DND-41 (cell line): ENCODE measurements at regions not wholly inside any gene's neighbourhood (a gene's known extent, or its start where the extent isn't known, plus 50 kb on each side); places are given as distances from the start of the nearest gene placed in this dataset.

Source experiments
- ATAC-seq: fragments of 200-7000 bp; cut with Tn5 transposase; 3 replicates; pipeline ENCODE4 v1.9.1; 2021; ENCODE audit warnings: low read depth; ENCODE audit not compliant: insufficient read depth
- DNase-seq: peaks from one replicate; pipeline ENCODE4 v3.0.0-alpha.2; 2020
- H2AFZ ChIP-seq: 2 replicates; pipeline ENCODE4 v1.6.0; 2012; ENCODE audit warnings: low read depth, low read length
- H3K27ac ChIP-seq: 2 replicates; pipeline ENCODE4 v1.5.1; 2012; ENCODE audit warnings: low read length, inconsistent platforms
- H3K27me3 ChIP-seq: fragments of 200-600 bp; sonication (generic); 2 replicates; pipeline ENCODE4 v1.6.0; 2012; ENCODE audit warnings: low read length, mild to moderate bottlenecking, inconsistent platforms; ENCODE audit not compliant: insufficient read depth, poor library complexity
- H3K36me3 ChIP-seq: 2 replicates; pipeline ENCODE4 v1.5.1; 2012; ENCODE audit warnings: low read length, inconsistent platforms; ENCODE audit not compliant: insufficient read depth
- H3K4me1 ChIP-seq: 2 replicates; pipeline ENCODE4 v1.5.1; 2012; ENCODE audit warnings: mild to moderate bottlenecking, low read length; ENCODE audit not compliant: insufficient read depth
- H3K4me2 ChIP-seq: 2 replicates; pipeline ENCODE4 v1.6.0; 2012; ENCODE audit warnings: mild to moderate bottlenecking, moderate library complexity, low read length, inconsistent platforms; ENCODE audit not compliant: insufficient read depth
- H3K4me3 ChIP-seq, 2 experiments: fragments of 200-600 bp in 1 of 2; shearing (Covaris generic) in 1 of 2; 2 replicates each; pipeline ENCODE4 v1.5.1; 2012 to 2016; ENCODE audit warnings: inconsistent platforms in 2 of 2, low read length in 2 of 2, mild to moderate bottlenecking in 2 of 2, low read depth in 1 of 2, moderate library complexity in 1 of 2
- H3K79me2 ChIP-seq: 2 replicates; pipeline ENCODE4 v1.6.0; 2012; ENCODE audit warnings: low read length, inconsistent platforms; ENCODE audit not compliant: insufficient read depth
- H3K9ac ChIP-seq: 2 replicates; pipeline ENCODE4 v1.6.0; 2012; ENCODE audit warnings: low read depth, mild to moderate bottlenecking, inconsistent platforms, low read length, moderate library complexity
- H3K9me3 ChIP-seq: 2 replicates; pipeline ENCODE4 v1.5.1; 2012; ENCODE audit warnings: low read length, moderate library complexity, mild to moderate bottlenecking, inconsistent platforms; ENCODE audit not compliant: insufficient read depth, severe bottlenecking
- H4K20me1 ChIP-seq: 2 replicates; pipeline ENCODE4 v1.6.0; 2012; ENCODE audit warnings: low read length; ENCODE audit not compliant: insufficient read depth
- CTCF ChIP-seq: IDR thresholded peaks from 2 replicates; pipeline ENCODE4 v1.5.1; 2012; ENCODE audit warnings: borderline replicate concordance, low read length, moderate library complexity, mild to moderate bottlenecking; ENCODE audit not compliant: poor library complexity, severe bottlenecking; ENCODE audit errors: extremely low read depth
- EZH2 ChIP-seq: IDR thresholded peaks from 3 replicates; pipeline ENCODE4 v1.6.1; 2012; ENCODE audit warnings: borderline replicate concordance, low read depth, mild to moderate bottlenecking, moderate library complexity, low read length, inconsistent platforms; ENCODE audit not compliant: severe bottlenecking

GRCh38 chr12:124169577-124170284 is 125.2 kb upstream of the RFLNA start:
- H3K27me3 ChIP-seq, result no peaks in the 10 kb centered on the region
- no peaks in the 10 kb centered on the region for H3K4me1 ChIP-seq
- no peaks in the 10 kb centered on the region for H3K36me3 ChIP-seq
- H3K9me3 ChIP-seq, result peaks cover 10% of the 10 kb centered on the region
- no peak overlapping the region for H3K27ac ChIP-seq
- no peak for DNase-seq
- no peak for ATAC-seq
- H3K4me3 ChIP-seq, result no peak overlapping the region
- TF ChIP-seq CTCF (no peak), EZH2 (no peak)
- H3K4me2 ChIP-seq, result no peak overlapping the region
- no peak overlapping the region for H2AFZ ChIP-seq
- no peaks in the 10 kb centered on the region for H3K79me2 ChIP-seq
- no peak overlapping the region for H3K9ac ChIP-seq
- no peaks in the 10 kb centered on the region for H4K20me1 ChIP-seq

- no peaks in the 10 kb centered on the region for H3K27me3 ChIP-seq
- no peak overlapping the region for H2AFZ ChIP-seq
- no peak overlapping the region for H3K9ac ChIP-seq
- H3K79me2 ChIP-seq, result no peaks in the 10 kb centered on the region
- H3K36me3 ChIP-seq, result no peaks in the 10 kb centered on the region
- DNase-seq (no peak), ATAC-seq (no peak)
- no peak overlapping the region for H3K4me3 ChIP-seq
- H3K4me2 ChIP-seq, result no peak overlapping the region
- H4K20me1 ChIP-seq, result no peaks in the 10 kb centered on the region
- no peak overlapping the region for H3K27ac ChIP-seq
- TF ChIP-seq EZH2 (no peak), CTCF (no peak)
- H3K4me1 ChIP-seq, result no peaks in the 10 kb centered on the region
- H3K9me3 ChIP-seq, result peaks cover 8% of the 10 kb centered on the region
These were observed 124.1 kb upstream of the RFLNA start for GRCh38 chr12:124170760-124171159.

GRCh38 chr12:124171231-124171979 is 123.5 kb upstream of the RFLNA start:
- TF ChIP-seq EZH2, result no peak
- no peak for TF ChIP-seq CTCF
- no peak overlapping the region for H3K9ac ChIP-seq
- H3K4me3 ChIP-seq, result no peak overlapping the region
- H4K20me1 ChIP-seq, result no peaks in the 10 kb centered on the region
- no peak overlapping the region for H3K27ac ChIP-seq
- no peak overlapping the region for H3K4me2 ChIP-seq
- peaks cover 7% of the 10 kb centered on the region for H3K9me3 ChIP-seq
- H3K79me2 ChIP-seq, result no peaks in the 10 kb centered on the region
- H3K36me3 ChIP-seq, result no peaks in the 10 kb centered on the region
- ATAC-seq, result no peak
- H3K4me1 ChIP-seq, result no peaks in the 10 kb centered on the region
- H2AFZ ChIP-seq, result no peak overlapping the region
- no peaks in the 10 kb centered on the region for H3K27me3 ChIP-seq
- DNase-seq, result no peak
